ENCODE measurements at regions not wholly inside any gene's neighbourhood (a gene's known extent, or its start where the extent isn't known, plus 50 kb on each side); places are given as distances from the start of the nearest gene placed in this dataset.
"Not testable (repeated sequence)": the region's sequence is repeated elsewhere in the genome, so short reads cannot be mapped to it uniquely, and the experiment has no call there.

DNA sequence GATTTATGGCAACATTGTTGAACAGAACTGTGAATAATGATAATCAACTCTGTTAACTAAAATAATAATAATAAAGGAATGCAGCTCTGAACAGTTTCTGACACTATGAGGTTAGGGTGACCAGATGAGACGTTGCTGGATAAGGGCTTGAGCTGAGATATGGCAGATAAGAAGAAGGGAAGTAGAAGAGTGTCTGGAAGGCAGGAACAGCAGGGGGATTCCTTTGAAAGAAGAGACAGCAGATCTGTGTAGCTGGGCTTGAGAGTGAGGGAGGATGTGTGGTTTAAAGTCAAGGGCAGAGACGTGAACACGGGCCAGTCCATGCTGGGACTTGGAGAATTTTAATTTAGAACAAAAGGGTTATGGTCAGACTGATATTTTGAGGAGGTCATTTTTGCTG lies 273.1 kb upstream of the SLC14A2 start:
- DNase-seq (ENCODE audit: low read depth) = no peak

DNA sequence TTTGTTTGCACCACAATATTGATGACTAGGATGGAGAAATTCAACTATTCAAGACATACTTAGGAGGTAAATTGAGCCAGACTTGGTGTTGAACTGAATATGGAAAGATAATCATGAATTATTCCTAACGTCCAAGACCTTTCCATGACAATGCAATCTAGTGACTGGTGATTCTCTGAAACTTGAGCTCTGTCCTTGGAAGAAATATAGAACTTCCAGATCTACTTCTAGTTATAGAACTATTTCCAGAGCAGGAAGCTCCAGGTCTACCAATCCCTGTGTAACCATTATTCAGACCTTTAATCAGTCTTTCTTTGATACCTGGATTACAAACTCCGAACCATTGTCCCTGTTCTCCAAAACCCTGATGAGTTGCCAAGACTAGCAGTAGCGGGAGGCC lies 272.6 kb upstream of the SLC14A2 start:
- DNase-seq (ENCODE audit: low read depth) = no peak

DNA sequence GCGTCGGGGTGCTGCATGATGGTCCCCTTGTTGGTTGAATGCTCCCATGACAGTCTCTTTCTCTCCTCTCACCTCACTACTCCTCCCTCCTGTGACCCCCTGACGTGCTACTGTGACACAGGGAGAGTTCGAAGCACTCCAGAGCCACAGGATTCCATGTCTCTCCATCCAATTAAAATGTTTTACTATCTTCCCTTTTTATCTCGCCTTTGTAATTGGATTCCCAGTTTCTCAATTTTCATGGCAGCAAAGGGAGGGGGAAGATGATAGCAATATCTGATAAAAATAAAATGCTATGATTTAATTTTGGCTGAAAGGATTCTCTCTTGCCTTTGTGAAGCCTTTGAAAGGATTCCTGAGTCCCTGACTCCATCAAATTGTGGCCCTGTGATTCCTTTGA lies 271.9 kb upstream of the SLC14A2 start:
- DNase-seq (ENCODE audit: low read depth) = no peak

DNA sequence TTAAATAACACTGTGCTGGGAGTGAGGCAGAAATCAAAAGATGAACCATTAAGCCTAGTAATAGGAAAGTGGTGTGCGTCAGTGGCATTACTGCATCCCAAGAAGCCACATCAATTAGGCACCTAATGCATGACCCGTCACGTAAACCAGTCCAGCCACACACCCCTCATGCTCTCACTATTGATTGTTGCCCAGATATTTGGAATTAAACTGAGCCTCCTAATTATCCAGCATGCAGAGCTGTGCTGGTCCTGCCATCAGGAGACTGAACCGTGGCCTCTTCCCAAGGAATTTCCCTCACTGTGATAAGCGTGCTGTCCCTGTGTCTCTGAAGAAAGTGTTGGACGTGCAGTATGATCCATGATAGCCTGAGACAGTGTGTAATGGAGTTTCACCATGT lies 270.6 kb upstream of the SLC14A2 start:
- DNase-seq (ENCODE audit: low read depth) = not testable (repeated sequence)

- no peak for DNase-seq (ENCODE audit: low read depth)
Observed at GRCh38 chr18:45349019-45349418, 266.3 kb upstream of the SLC14A2 start.

- no peak for DNase-seq (ENCODE audit: low read depth)
Observed at GRCh38 chr18:45349467-45349866, 265.8 kb upstream of the SLC14A2 start.

GRCh38 chr18:45350404-45351156 lies 264.7 kb upstream of the SLC14A2 start:
- no peak for DNase-seq (ENCODE audit: low read depth)

DNA sequence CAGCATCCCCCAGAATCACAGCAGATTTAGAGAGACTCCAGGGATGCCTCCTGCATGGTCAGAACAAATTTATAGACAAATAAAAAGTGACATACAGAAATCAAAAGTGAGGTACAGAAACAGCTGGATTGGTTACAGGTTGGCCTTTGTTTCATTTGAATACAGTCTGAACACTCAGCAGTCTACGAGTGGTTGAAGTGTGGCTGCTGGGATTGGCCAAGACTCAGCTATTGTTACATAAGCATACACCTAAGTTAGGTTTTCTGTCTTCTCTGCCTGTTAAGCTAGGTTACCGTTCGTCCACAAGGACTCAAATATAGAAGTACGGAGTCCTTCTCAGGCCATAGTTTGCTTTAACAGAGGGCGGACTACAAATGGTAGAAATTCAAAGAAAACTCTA lies 262.4 kb upstream of the SLC14A2 start:
- no peak for DNase-seq (ENCODE audit: low read depth)

DNA sequence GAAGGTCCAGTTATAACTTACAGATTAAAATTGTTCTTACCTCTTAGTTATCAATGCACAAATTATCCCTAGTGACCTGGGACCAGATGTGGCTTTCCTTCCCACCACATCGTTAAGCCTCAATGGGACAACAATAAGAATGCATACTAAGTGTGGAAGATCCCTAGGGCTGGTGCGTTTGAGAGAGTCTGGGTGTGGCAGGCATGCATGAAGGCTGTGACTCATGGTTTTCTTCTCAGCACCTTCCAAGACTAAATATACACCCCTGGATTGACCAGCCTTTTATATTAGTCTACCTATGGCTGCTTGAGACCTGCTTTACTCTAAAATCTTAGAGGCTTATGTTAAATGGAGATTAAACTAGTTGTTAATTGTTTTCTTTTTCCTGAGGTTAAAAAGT lies 261.7 kb upstream of the SLC14A2 start:
- DNase-seq (ENCODE audit: low read depth) = no peak

DNA sequence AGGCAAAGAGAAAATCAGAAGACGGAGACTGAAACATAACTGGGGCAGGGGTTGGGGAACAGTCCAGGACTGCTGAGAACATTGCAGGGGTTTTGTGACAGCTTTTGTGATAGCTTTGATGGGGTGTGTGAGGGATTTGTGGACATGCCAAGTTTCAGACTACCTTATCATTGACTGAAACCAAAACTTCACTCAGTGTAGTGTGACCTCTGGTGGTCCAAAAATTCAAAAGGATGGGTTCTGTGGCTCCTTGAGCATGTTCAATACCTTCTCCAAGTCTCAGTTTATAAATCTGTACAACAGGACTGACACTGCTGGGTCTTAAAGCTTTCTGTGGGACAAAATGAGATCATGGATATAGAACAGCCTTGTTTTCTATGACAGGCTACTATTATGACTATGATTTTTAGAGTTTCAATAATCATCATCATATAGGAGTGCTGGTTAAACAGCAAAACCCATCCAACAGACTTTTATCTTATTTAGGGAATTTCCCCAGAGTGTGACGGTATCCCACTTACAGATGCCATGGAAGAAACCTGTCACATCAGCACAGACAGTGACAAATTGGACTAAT lies 259.2 kb upstream of the SLC14A2 start:
- no peak for DNase-seq (ENCODE audit: low read depth)

DNA sequence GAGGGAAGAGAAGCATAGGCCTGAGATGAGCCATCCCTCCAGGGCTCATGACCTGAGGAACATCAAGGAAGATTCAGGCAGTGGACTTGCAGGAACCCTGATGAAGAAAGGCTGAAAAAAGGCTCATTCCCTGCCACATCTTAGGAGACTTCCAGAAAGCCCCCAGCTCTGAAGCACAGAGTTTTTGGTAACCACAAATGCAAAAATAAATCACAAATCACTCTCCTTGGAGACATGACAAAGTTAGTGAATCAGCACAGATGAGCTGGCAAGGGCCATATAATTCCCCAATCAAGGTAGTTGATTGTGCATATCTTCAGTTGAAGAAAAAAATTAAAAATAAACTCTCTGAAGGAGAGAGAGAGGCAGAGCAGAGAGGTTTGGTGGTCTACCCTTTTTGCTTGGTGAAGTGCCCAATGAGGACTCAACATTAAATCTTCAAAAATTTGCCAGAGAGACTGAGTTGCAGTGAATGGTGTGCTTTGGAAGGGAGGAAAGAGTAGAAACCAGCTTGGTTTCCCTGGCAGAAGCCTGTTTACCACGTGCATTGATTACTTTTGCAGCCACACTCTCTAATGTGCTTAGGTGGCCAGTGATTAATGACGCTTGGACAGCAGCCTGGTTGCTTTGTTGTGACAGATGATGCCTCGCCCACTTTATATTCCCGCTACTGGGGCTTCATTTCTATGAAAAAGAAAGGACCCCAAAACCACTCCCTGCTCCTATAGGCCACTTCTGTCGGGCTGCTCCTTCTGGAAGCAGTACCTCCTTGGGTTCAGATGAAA lies 257.4 kb upstream of the SLC14A2 start:
- DNase-seq (ENCODE audit: low read depth) = no peak

DNA sequence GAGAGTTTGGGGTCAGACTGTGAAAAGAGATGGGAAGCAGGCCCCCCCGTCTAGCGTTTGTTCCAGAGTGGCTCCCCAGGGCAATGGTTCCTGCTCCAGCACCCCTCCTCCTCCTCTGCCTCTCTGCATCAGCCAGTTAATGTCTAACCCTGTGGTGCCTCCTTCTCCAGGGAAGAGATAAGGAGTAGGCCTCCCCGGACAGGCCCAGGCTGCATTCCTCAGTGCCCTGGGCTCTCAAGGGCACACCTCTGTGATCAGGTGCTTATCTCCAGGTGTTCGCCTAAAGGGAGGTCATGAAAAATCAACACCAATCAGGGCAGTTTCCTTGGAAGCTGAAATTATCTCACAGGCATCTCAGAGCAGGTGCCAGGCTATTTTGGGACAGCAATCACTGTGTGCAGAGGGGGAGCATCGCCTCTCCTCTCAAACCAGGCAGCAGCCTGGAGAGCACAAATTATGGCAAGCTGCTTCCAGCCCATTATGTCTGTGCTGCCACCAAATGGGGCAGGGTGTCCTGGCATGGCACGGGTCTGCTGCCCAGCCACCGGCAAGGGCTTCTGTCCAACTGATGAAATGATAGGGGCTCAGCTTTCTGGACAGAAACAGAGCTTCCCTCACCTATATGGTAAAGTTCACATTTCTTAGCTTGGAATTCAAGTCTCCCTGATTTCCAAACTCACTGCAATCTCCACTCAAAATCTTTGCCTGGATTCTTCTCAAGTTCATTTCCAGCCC lies 255.8 kb upstream of the SLC14A2 start:
- DNase-seq (ENCODE audit: low read depth) = no peak

DNA sequence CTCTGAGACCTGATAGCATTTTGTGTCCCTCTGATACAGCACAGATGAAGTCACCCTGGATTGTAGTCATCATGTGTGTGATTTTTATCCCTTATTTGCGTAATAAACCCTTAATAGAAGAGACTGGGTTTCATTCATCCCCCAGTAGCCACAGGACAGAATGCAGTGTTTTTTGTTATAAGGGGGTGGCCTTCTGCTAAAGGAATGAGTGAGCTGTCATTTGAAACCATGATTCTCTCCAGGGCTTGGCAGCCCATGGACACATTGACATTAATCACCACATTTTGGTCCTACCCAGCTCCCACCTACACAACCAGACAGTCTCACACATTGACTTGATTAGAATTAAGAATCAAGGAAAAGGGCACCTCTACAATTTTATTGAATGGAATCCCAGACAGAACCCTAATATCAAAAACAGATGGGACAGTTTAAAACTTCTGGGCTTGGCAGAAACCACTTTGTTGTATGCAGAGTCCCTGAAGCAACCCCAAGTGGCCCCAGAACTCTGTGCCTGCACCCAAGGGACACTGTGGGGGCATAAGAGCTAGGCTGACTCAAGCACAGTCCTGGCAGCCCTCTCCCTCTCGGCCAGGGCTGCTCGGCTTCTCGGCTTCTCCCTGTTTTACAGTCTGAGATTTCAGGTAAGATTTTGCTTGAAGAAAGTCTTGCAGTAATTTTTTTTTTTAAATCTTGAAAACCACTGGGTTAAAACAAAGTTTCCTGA lies 254.0 kb upstream of the SLC14A2 start:
- no peak for DNase-seq (ENCODE audit: low read depth)

GRCh38 chr18:45363196-45363595 lies 252.1 kb upstream of the SLC14A2 start:
- no peak for DNase-seq (ENCODE audit: low read depth)

GRCh38 chr18:45365835-45366234 lies 249.4 kb upstream of the SLC14A2 start:
- DNase-seq (ENCODE audit: low read depth) = no peak

DNA sequence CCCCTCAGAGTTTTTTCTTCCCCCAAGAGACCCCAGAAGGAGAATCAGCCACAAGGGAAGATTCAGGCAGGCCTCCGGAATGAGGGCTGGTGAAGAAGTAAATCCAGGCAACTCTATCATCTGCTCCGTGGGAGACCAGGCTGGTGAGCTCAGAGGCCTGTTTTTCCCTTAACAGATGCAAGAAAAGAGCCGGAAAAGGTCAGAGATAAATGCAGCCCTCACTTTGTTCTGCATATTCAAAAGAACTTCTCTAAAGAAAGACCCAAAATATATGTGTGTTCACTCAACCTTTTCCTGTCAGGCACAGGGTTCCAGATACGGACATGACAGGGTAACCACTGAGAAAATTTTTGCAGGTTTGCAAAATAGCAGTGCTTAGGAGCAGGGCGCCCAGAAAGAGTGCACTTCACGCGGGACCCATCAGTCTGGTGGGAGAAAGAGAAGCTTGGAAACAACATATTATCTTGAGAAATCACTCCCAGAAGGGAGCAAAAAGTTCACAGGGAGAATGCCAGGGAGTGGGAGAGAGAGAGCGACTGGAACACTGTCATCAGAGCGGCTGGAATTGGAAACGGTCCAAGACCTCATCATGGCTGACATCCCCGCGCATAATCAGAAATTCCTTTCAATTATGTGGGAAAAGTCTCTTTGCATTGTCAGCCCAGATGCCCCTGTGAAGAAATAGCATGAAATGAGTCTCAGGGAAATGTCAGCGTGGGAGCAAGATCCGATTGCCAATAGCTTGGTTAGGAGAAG lies 244.8 kb upstream of the SLC14A2 start:
- no peak for DNase-seq (ENCODE audit: low read depth)

- DNase-seq (ENCODE audit: low read depth) = no peak
Observed at GRCh38 chr18:45373286-45373880, 241.9 kb upstream of the SLC14A2 start.

GRCh38 chr18:45374236-45374635 lies 241.0 kb upstream of the SLC14A2 start:
- no peak for DNase-seq (ENCODE audit: low read depth)

DNA sequence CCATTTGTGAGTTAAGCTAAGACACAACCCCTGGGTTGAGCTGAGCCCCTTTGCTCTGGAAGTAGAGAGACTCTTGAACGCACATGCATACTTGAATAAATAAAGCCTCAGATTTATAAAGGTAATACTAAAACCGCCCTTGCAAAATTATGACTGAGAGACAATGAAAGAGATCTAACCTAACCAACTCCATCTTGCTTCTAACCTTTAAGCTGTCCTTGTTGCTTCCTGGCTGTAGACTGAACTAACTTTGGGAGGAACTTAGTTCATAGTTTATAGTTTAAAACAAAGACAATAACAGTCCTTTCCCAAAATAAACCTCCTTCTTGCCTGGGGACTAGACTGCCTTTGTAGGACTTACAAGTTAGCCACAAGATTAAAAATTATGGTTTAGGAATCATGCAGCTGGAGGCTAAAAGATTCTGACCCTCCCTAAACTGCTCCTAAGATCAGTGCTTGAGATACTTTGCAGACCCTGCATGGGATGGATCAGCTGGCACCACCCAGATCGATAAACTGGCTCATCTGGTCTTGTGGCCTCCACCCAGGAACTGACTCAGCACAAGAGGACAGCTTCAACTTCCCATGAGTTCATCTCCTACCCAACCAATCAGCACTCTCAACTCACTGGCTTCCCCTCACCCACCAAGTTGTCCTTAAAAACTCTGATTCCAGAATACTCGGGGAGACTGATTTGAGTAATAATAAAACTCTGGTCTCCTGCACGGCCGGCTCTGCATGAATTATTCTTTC lies 240.2 kb upstream of the SLC14A2 start:
- no peak for DNase-seq (ENCODE audit: low read depth)

DNA sequence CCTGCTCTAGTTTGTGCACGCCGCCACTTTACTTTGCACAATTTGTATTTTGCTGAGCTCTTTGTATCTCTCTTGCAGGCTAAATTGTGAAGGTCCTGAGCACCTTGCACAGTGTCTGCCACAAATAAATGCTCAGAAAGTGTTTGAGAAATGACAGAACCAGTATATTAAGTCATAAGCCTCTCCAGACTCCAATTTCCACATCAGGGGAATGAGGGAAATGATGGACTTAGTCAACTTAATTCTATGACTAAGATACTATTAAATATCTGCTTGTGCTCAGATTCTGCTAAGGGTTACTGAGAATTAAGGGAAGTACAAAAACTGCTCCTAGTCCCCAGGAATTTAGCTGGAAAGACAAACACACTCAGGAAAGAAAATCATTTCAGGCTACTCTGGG lies 239.1 kb upstream of the SLC14A2 start:
- DNase-seq (ENCODE audit: low read depth) = no peak
